HepG2 (cell line): ENCODE measurements at regions not wholly inside any gene's neighbourhood (a gene's known extent, or its start where the extent isn't known, plus 50 kb on each side); places are given as distances from the start of the nearest gene placed in this dataset.

Experiments
- ATAC-seq: fragments of 200-7000 bp; cut with Tn5 transposase; 3 replicates; pipeline ENCODE4 v1.9.1; 2020; ENCODE audit warnings: mild to moderate bottlenecking, moderate library complexity
- BruUV-seq: library from RNA; stranded (reverse); fragments of 400-500 nt; replicated peaks from 2 replicates; lab custom pipeline; 2021; lab: Mats Ljungman, UMichigan
- CTCF ChIA-PET: fragments of 300-600 bp; formaldehyde crosslinking; extraction: SDS; loops from one replicate; lab custom pipeline; 2021; ENCODE audit warnings: low total read pairs, inconsistent platforms, low intra/inter-chr PET ratio; lab: Yijun Ruan, JAX
- POLR2A ChIA-PET: fragments of 350-600 bp; sonication (Branson Sonifier 250); formaldehyde crosslinking; loops from one replicate; lab custom pipeline; 2020; ENCODE audit warnings: antibody characterized with exemption, inconsistent platforms; lab: Yijun Ruan, JAX
- DNase-seq: peaks from one replicate; pipeline ENCODE4 v3.0.0-alpha.2; 2015; ENCODE audit warnings: low spot score
- FAIRE-seq: peaks from 3 replicates; lab custom pipeline; 2011; peaks lifted over from hg19 to GRCh38; lab: Jason Lieb, UNC
- H2AFZ ChIP-seq: one replicate; pipeline ENCODE4 v1.6.1; 2011; ENCODE audit warnings: low read length, inconsistent platforms
- H3K27ac ChIP-seq: fragments of 300-600 bp; 3 replicates; pipeline ENCODE4 v1.8.0; 2011; ENCODE audit warnings: mixed run types, mild to moderate bottlenecking, mixed read lengths, low read length, inconsistent platforms; ENCODE audit not compliant: insufficient read depth; ENCODE audit errors: extremely low read length
- H3K27me3 ChIP-seq, 2 experiments: fragments of 200-600 bp in 1 of 2; 2 replicates in 1 of 2; 3 replicates in 1 of 2; pipeline versions ENCODE4 v1.6.0 to v1.8.0; 2011; ENCODE audit warnings: low read length in 2 of 2, mild to moderate bottlenecking in 2 of 2, moderate library complexity in 2 of 2, inconsistent platforms in 1 of 2; ENCODE audit not compliant: insufficient read depth in 2 of 2, control insufficient read depth in 1 of 2
- H3K36me3 ChIP-seq, 2 experiments: fragments of 200-600 bp in 1 of 2; replicated peaks in 1 of 2; 2 replicates in 1 of 2; 3 replicates in 1 of 2; pipeline versions ENCODE4 v1.5.1 to v1.8.0; 2011; ENCODE audit warnings: low read length in 2 of 2, inconsistent platforms in 1 of 2; ENCODE audit not compliant: insufficient read depth in 2 of 2, control insufficient read depth in 1 of 2
- H3K4me1 ChIP-seq: 2 replicates; pipeline ENCODE4 v1.5.1; 2012; ENCODE audit warnings: low read length, inconsistent platforms; ENCODE audit not compliant: insufficient read depth
- H3K4me2 ChIP-seq: 2 replicates; pipeline ENCODE4 v1.6.0; 2011; ENCODE audit warnings: low read depth, low read length, inconsistent platforms
- H3K4me3 ChIP-seq, 3 experiments: fragments of 200-600 bp in 1 of 3; sonication (generic), shearing (Covaris generic) in 1 of 3; replicated peaks in 1 of 3; 2 replicates each; pipeline ENCODE4 v1.5.1; 2011 to 2016; ENCODE audit warnings: low read length in 3 of 3, inconsistent platforms in 2 of 3, low read depth in 2 of 3, mild to moderate bottlenecking in 2 of 3, control low read depth in 1 of 3, mixed read lengths in 1 of 3; ENCODE audit not compliant: insufficient read depth in 1 of 3
- H3K79me2 ChIP-seq: one replicate; pipeline ENCODE4 v1.6.1; 2011; ENCODE audit warnings: low read length, inconsistent platforms; ENCODE audit not compliant: insufficient read depth
- H3K9ac ChIP-seq: 2 replicates; pipeline ENCODE4 v1.6.0; 2011; ENCODE audit warnings: mild to moderate bottlenecking, low read depth, low read length, inconsistent platforms; ENCODE audit not compliant: insufficient read depth
- H3K9me3 ChIP-seq: 2 replicates; pipeline ENCODE4 v1.5.1; 2012; ENCODE audit warnings: mild to moderate bottlenecking, low read length
- H4K20me1 ChIP-seq: 2 replicates; pipeline ENCODE4 v1.6.0; 2011; ENCODE audit warnings: inconsistent platforms, mild to moderate bottlenecking, low read length, moderate library complexity; ENCODE audit not compliant: insufficient read depth
- ATF7 ChIP-seq, 2 experiments: fragments of 450-650 bp in 1 of 2; sonication (generic) in 1 of 2; formaldehyde crosslinking in 1 of 2; IDR thresholded peaks; 2 replicates each; pipeline versions ENCODE4 v1.4.0 to v1.6.1; 2016 to 2020; ENCODE audit warnings: antibody characterized with exemption in 1 of 2, mild to moderate bottlenecking in 1 of 2, missing genetic modification reagents in 1 of 2
- CEBPB ChIP-seq: IDR thresholded peaks from 2 replicates; pipeline ENCODE4 v1.6.1; 2011; ENCODE audit warnings: low read depth, low read length, improper control_type of control experiment, borderline replicate concordance
- FOXC1 ChIP-seq: sonication (generic); formaldehyde crosslinking; IDR thresholded peaks from 2 replicates; pipeline ENCODE4 v1.8.0; 2022; ENCODE audit warnings: mild to moderate bottlenecking, missing genetic modification reagents, borderline replicate concordance
- FOXO1 ChIP-seq: sonication (generic); formaldehyde crosslinking; IDR thresholded peaks from 2 replicates; pipeline ENCODE4 v1.4.0; 2020; ENCODE audit warnings: missing genetic modification reagents
- HINFP ChIP-seq: sonication (generic); formaldehyde crosslinking; IDR thresholded peaks from 2 replicates; pipeline ENCODE4 v1.4.0; 2020; ENCODE audit warnings: low read depth, mild to moderate bottlenecking, missing genetic modification reagents
- KLF12 ChIP-seq: sonication (generic); formaldehyde crosslinking; IDR thresholded peaks from 2 replicates; pipeline ENCODE4 v1.4.0; 2020; ENCODE audit warnings: missing genetic modification reagents, borderline replicate concordance
- MAX ChIP-seq: IDR thresholded peaks from 2 replicates; pipeline ENCODE4 v1.6.1; 2012; ENCODE audit warnings: inconsistent platforms
- MXD1 ChIP-seq: sonication (generic); formaldehyde crosslinking; IDR thresholded peaks from 2 replicates; pipeline ENCODE4 v1.4.0; 2020; ENCODE audit warnings: mild to moderate bottlenecking, missing genetic modification reagents
- NFKBIZ ChIP-seq: IDR thresholded peaks from 2 replicates; pipeline ENCODE4 v1.6.1; 2018; ENCODE audit warnings: missing genetic modification reagents, missing compliant biosample characterization
- ONECUT2 ChIP-seq: sonication (generic); formaldehyde crosslinking; IDR thresholded peaks from 2 replicates; pipeline ENCODE4 v1.4.0; 2020; ENCODE audit warnings: missing genetic modification reagents
- PLSCR1 ChIP-seq: sonication (generic); formaldehyde crosslinking; IDR thresholded peaks from 2 replicates; pipeline ENCODE4 v1.5.0; 2020; ENCODE audit warnings: missing genetic modification reagents, mild to moderate bottlenecking, borderline replicate concordance
- POGZ ChIP-seq: sonication (generic); formaldehyde crosslinking; IDR thresholded peaks from 2 replicates; pipeline ENCODE4 v1.4.0; 2020; ENCODE audit warnings: mild to moderate bottlenecking, missing genetic modification reagents
- SKIL ChIP-seq: sonication (generic); formaldehyde crosslinking; IDR thresholded peaks from 2 replicates; pipeline ENCODE4 v1.8.0; 2022; ENCODE audit warnings: missing genetic modification reagents, mild to moderate bottlenecking, moderate library complexity, borderline replicate concordance
- TCF7L2 ChIP-seq: IDR thresholded peaks from 2 replicates; pipeline ENCODE4 v1.6.1; 2011; ENCODE audit warnings: mild to moderate bottlenecking, low read depth, low read length, moderate library complexity
- TIGD3 ChIP-seq: sonication (generic); formaldehyde crosslinking; IDR thresholded peaks from 2 replicates; pipeline ENCODE4 v1.5.1; 2020; ENCODE audit warnings: mild to moderate bottlenecking, missing genetic modification reagents, borderline replicate concordance
- XRCC5 ChIP-seq: fragments of 200-400 bp; formaldehyde crosslinking; optimal IDR thresholded peaks from 2 replicates; pipeline ENCODE3; 2017; ENCODE audit warnings: mild to moderate bottlenecking, low read length
- ZNF234 ChIP-seq: sonication (generic); formaldehyde crosslinking; conservative IDR thresholded peaks from 2 replicates; pipeline ENCODE4 v1.5.1; 2020; ENCODE audit warnings: mild to moderate bottlenecking, missing genetic modification reagents
- ZNF451 ChIP-seq: sonication (generic); formaldehyde crosslinking; IDR thresholded peaks from 2 replicates; pipeline ENCODE4 v1.5.0; 2020; ENCODE audit warnings: mild to moderate bottlenecking, missing genetic modification reagents
- ZNF496 ChIP-seq: sonication (generic); formaldehyde crosslinking; IDR thresholded peaks from 2 replicates; pipeline ENCODE4 v1.8.1; 2023; ENCODE audit warnings: mild to moderate bottlenecking, moderate library complexity, missing genetic modification reagents; ENCODE audit not compliant: insufficient replicate concordance
- in situ Hi-C: cut with HindIII; loops from 2 replicates; pipeline ENCODE4 v1.10.0; 2017; ENCODE audit warnings: low pct_unique_long_range_greater_than_20kb; ENCODE audit not compliant: extremely low pct_ligation_motif_present
- intact Hi-C: fragments of 100-400 bp; cut with micrococcal nuclease; formaldehyde crosslinking; loops from one replicate; pipeline ENCODE4 v1.10.0; 2022; ENCODE audit not compliant: unreplicated experiment

GRCh38 chr7:25945608-25946007 lies 206.4 kb upstream of the NFE2L3 start:
- no peak overlapping the region for H3K27ac ChIP-seq
- H3K4me2 ChIP-seq: no peak overlapping the region
- H3K27me3 ChIP-seq: no peaks in the 10 kb centered on the region
- H3K79me2 ChIP-seq: peaks cover 3% of the 10 kb centered on the region
- CTCF ChIA-PET: no interaction called here
- H3K36me3 ChIP-seq: no peaks in the 10 kb centered on the region
- no peak for TF ChIP-seq TIGD3 (CRISPR knock-in tag)
- TF ChIP-seq ONECUT2 (CRISPR knock-in tag): no peak
- TF ChIP-seq HINFP (CRISPR knock-in tag): no peak
- no peak for TF ChIP-seq FOXC1 (CRISPR knock-in tag)
- TF ChIP-seq XRCC5: no peak
- no peak for TF ChIP-seq KLF12 (CRISPR knock-in tag)
- no peak for TF ChIP-seq SKIL (CRISPR knock-in tag)
- no peak for TF ChIP-seq MXD1
- no peak for TF ChIP-seq ZNF234 (CRISPR knock-in tag)
- TF ChIP-seq NFKBIZ (CRISPR knock-in tag): no peak
- no peak for TF ChIP-seq PLSCR1 (CRISPR knock-in tag)
- no peak for TF ChIP-seq ATF7 (IDR thresholded peaks at IDR 0.05)
- TF ChIP-seq ATF7 (CRISPR knock-in tag; IDR thresholded peaks at IDR 0.05): no peak
- no peak for TF ChIP-seq ZNF496 (CRISPR knock-in tag)
- no peak for TF ChIP-seq CEBPB
- TF ChIP-seq FOXO1 (CRISPR knock-in tag): no peak
- TF ChIP-seq TCF7L2: no peak
- no peak for TF ChIP-seq ZNF451 (CRISPR knock-in tag)
- TF ChIP-seq MAX: no peak
- TF ChIP-seq POGZ (CRISPR knock-in tag): no peak
- TF ChIP-seq, all 625 proteins: peak for 0
- DNase-seq (no peak), ATAC-seq (no peak), FAIRE-seq (no peak)
- H3K4me1 ChIP-seq: peaks cover 22% of the 10 kb centered on the region
- in situ Hi-C loops (no loop called here), intact Hi-C loops (no loop called here)
- H3K9me3 ChIP-seq: no peaks in the 10 kb centered on the region
- no TSS peak for BruUV-seq
- no peak overlapping the region for H3K4me3 ChIP-seq
- no peak overlapping the region for H2AFZ ChIP-seq
- POLR2A ChIA-PET: no interaction called here
- no peak overlapping the region for H3K9ac ChIP-seq
- no peaks in the 10 kb centered on the region for H4K20me1 ChIP-seq
